ENCODE measurements at regions not wholly inside any gene's neighbourhood (a gene's known extent, or its start where the extent isn't known, plus 50 kb on each side); places are given as distances from the start of the nearest gene placed in this dataset.

DNA sequence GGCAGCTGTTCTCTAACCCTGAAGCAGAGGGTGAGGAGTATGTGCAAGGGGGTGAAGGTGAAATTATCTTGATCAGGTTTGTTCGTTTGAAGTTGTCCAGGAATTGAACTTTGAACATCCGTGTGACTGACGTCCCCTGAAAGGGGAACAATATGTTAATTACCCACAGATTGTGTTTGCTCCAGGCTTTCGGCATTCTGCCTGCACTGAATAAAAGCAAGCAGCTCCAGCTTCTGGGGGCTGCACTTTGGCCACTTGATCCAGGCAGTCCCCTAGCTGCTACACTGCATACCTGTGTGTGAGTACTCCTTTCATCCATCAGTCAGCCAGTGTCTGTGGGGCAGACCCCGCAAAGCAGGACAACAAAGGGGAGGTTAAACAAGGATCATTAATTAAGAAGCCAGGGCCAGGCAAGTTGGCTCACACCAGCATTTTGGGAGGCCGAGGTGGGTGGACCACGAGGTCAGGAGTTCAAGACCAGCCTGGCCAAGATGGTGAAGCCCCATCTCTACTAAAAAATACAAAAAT is 104.8 kb upstream of the BTN3A2 start:
- Histone ChIP-seq H3K9me2 (ENCODE audit: insufficient read depth) (no peaks in the 10 kb centered on the region), H4K20me1 (ENCODE audit: insufficient read depth) (no peaks in the 10 kb centered on the region), H2AFZ (0 out of 2 replicates have a peak overlapping the region, but pooled peaks have one; percentile 8), H3K4me3 (no peak overlapping the region), H3F3A (ENCODE audit: insufficient read depth, low read depth) (no peaks in the 10 kb centered on the region), H3K79me2 (ENCODE audit: low read depth) (no peaks in the 10 kb centered on the region), H3K36me3 (ENCODE audit: low read depth) (no peaks in the 10 kb centered on the region), H3K9me3 (ENCODE audit: insufficient read depth, low read depth) (no peaks in the 10 kb centered on the region), H3K4me1 (replicated peaks; ENCODE audit: insufficient read depth) (no peaks in the 10 kb centered on the region), H3K27me3 (ENCODE audit: insufficient read depth, low read depth) (no peaks in the 10 kb centered on the region), H3K4me2 (no peak overlapping the region), H3K27ac (no peak overlapping the region)
- intact Hi-C loops (cut with micrococcal nuclease; ENCODE audit: unreplicated experiment): no loop called here
- no peak for TF ChIP-seq EZH2 (IDR thresholded peaks at IDR 0.05; ENCODE audit: low read depth)
- TF ChIP-seq, protein P1, sequence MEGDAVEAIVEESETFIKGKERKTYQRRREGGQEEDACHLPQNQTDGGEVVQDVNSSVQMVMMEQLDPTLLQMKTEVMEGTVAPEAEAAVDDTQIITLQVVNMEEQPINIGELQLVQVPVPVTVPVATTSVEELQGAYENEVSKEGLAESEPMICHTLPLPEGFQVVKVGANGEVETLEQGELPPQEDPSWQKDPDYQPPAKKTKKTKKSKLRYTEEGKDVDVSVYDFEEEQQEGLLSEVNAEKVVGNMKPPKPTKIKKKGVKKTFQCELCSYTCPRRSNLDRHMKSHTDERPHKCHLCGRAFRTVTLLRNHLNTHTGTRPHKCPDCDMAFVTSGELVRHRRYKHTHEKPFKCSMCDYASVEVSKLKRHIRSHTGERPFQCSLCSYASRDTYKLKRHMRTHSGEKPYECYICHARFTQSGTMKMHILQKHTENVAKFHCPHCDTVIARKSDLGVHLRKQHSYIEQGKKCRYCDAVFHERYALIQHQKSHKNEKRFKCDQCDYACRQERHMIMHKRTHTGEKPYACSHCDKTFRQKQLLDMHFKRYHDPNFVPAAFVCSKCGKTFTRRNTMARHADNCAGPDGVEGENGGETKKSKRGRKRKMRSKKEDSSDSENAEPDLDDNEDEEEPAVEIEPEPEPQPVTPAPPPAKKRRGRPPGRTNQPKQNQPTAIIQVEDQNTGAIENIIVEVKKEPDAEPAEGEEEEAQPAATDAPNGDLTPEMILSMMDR (conservative IDR thresholded peaks at IDR 0.05): no peak
- ChIA-PET POLR2A (ENCODE audit: unreplicated experiment) (no interaction called here), CTCF (no interaction called here)
- no TSS peak for BruUV-seq (replicated peaks)
- DNase-seq: no peak

DNA sequence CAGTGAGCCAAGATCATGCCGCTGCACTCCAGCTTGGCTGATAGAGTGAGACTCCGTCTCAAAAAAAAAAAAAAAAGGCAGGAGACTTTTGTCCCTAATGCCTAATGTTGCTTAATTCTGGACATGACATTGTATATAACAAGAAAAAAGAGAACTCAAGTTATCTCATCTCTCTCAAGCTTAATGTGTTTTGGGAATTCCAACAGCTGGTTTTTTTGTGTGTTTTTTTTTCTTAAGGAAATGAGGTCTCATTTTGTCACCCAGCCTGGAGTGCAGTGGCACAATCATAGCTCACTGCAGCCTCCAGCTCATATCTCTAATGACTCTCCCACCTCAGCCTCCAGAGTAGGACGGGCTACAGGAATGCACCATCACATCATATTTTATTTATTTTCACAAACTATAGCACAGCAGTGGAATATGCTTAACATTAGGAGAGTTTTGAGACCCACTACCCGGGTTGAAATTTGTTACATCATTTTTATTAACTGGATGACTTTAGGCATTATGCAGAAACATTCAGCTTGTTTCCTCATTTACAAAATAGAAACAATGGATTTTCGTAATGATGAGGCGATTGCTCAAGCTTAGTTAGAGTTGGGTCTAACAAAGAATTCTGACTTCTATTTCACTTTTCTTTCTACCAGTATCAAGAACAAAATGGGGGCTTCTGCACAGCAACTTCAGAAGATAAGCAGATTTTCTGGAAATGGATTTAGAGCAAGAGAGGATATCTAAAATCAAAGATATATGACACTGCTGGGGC is 104.1 kb upstream of the BTN3A2 start:
- no peaks in the 10 kb centered on the region for H4K20me1 ChIP-seq (ENCODE audit: insufficient read depth)
- TF ChIP-seq, protein P1 (conservative IDR thresholded peaks at IDR 0.05): no peak
- TF ChIP-seq EZH2 (IDR thresholded peaks at IDR 0.05; ENCODE audit: low read depth): no peak
- H3K9me2 ChIP-seq (ENCODE audit: insufficient read depth): no peaks in the 10 kb centered on the region
- ChIA-PET POLR2A (ENCODE audit: unreplicated experiment) (interaction anchor here (0.7 kb wide), 1 partner anchor 27 kb away, joined by 4 read pairs; no protein-coding TSS in a partner anchor), CTCF (no interaction called here)
- no peaks in the 10 kb centered on the region for H3K79me2 ChIP-seq (ENCODE audit: low read depth)
- intact Hi-C loops (cut with micrococcal nuclease; ENCODE audit: unreplicated experiment): no loop called here
- BruUV-seq (replicated peaks): no TSS peak
- H3K4me3 ChIP-seq: no peak overlapping the region
- no peak overlapping the region for H2AFZ ChIP-seq
- no peak overlapping the region for H3K27ac ChIP-seq
- no peak for DNase-seq
- H3K27me3 ChIP-seq (ENCODE audit: insufficient read depth, low read depth): no peaks in the 10 kb centered on the region
- H3K4me1 ChIP-seq (replicated peaks; ENCODE audit: insufficient read depth): no peaks in the 10 kb centered on the region
- no peaks in the 10 kb centered on the region for H3F3A ChIP-seq (ENCODE audit: insufficient read depth, low read depth)
- H3K4me2 ChIP-seq: no peak overlapping the region
- H3K36me3 ChIP-seq (ENCODE audit: low read depth): no peaks in the 10 kb centered on the region
- no peaks in the 10 kb centered on the region for H3K9me3 ChIP-seq (ENCODE audit: insufficient read depth, low read depth)

DNA sequence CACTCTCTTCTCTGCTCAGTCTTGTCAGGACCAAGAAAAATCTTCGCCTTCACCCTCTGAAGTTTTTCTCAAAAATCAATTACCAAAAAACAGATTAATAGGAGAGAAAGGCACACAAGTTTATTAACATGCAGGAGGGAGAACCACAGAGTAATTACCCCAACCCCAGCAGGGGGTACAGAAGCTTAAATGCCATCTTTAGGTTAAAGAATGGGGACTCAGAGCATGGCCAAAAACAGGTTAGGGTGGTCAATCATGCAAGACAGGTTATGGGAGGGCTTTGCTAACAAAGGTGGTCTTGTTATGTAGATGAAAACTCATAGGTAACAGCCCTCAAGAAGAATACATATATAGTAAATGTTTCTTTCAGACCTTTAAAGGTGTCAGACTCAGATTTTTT is 100.5 kb upstream of the BTN3A2 start:
- no peak for TF ChIP-seq EZH2 (IDR thresholded peaks at IDR 0.05; ENCODE audit: low read depth)
- TF ChIP-seq, protein P1 (conservative IDR thresholded peaks at IDR 0.05): no peak
- no peak for DNase-seq
- POLR2A ChIA-PET (ENCODE audit: unreplicated experiment): interaction anchor here (0.5 kb wide), 1 partner anchor 14 kb away, joined by 3 read pairs; no protein-coding TSS in a partner anchor
- no peak overlapping the region for H2AFZ ChIP-seq
- H3K4me3 ChIP-seq: no peak overlapping the region
- H4K20me1 ChIP-seq (ENCODE audit: insufficient read depth): no peaks in the 10 kb centered on the region
- H3K36me3 ChIP-seq (ENCODE audit: low read depth): no peaks in the 10 kb centered on the region
- no peaks in the 10 kb centered on the region for H3K9me2 ChIP-seq (ENCODE audit: insufficient read depth)
- intact Hi-C loops (cut with micrococcal nuclease; ENCODE audit: unreplicated experiment): no loop called here
- no peak overlapping the region for H3K4me2 ChIP-seq
- H3K9me3 ChIP-seq (ENCODE audit: insufficient read depth, low read depth): no peaks in the 10 kb centered on the region
- CTCF ChIA-PET: interaction anchor here (0.6 kb wide), 1 partner anchor 46 kb away, joined by 4 read pairs; no protein-coding TSS in a partner anchor
- peaks cover 10% of the 10 kb centered on the region for H3K4me1 ChIP-seq (replicated peaks; ENCODE audit: insufficient read depth)
- H3F3A ChIP-seq (ENCODE audit: insufficient read depth, low read depth): peaks cover 11% of the 10 kb centered on the region; the same call in 1 of the 2 replicates
- H3K27me3 ChIP-seq (ENCODE audit: insufficient read depth, low read depth): no peaks in the 10 kb centered on the region
- no TSS peak for BruUV-seq (replicated peaks)
- peaks cover 7% of the 10 kb centered on the region; the same call in 1 of the 2 replicates for H3K79me2 ChIP-seq (ENCODE audit: low read depth)
- H3K27ac ChIP-seq: no peak overlapping the region
